NB4 (cell line): ENCODE measurements at regions not wholly inside any gene's neighbourhood (a gene's known extent, or its start where the extent isn't known, plus 50 kb on each side); places are given as distances from the start of the nearest gene placed in this dataset.
"Not testable (repeated sequence)": the region's sequence is repeated elsewhere in the genome, so short reads cannot be mapped to it uniquely, and the experiment has no call there.

Source experiments
- MYC ChIP-seq: IDR thresholded peaks from 2 replicates; pipeline ENCODE4 v1.6.1; 2011; ENCODE audit warnings: low read depth, low read length
- POLR2A ChIP-seq: IDR thresholded peaks from 2 replicates; pipeline ENCODE4 v1.6.1; 2011; ENCODE audit warnings: mild to moderate bottlenecking; ENCODE audit not compliant: insufficient read length; ENCODE audit errors: extremely low read depth
- TF ChIP-seq, protein P1 (sequence below): IDR thresholded peaks from one replicate; pipeline ENCODE4 v1.5.1; 2012; ENCODE audit warnings: low read depth, low read length

DNA sequence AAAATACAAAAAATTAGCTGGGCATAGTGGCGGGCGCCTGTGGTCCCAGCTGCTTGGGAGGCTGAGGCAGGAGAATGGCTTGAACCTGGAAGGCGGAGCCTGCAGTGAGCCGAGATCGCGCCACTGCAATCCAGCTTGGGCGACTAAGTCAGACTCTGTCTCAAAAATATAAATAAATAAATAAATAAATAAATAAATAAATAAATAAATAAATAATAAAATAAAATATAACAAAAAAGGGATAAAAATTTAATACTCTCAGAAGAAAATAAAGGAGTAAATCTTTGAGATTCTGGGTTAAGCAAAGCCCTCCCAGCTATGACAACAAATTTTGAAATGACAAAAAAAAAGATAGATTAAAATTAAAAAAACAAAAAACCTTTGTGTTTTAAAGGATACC, 525.7 kb upstream of the CYLC2 start:
- TF ChIP-seq, protein P1, sequence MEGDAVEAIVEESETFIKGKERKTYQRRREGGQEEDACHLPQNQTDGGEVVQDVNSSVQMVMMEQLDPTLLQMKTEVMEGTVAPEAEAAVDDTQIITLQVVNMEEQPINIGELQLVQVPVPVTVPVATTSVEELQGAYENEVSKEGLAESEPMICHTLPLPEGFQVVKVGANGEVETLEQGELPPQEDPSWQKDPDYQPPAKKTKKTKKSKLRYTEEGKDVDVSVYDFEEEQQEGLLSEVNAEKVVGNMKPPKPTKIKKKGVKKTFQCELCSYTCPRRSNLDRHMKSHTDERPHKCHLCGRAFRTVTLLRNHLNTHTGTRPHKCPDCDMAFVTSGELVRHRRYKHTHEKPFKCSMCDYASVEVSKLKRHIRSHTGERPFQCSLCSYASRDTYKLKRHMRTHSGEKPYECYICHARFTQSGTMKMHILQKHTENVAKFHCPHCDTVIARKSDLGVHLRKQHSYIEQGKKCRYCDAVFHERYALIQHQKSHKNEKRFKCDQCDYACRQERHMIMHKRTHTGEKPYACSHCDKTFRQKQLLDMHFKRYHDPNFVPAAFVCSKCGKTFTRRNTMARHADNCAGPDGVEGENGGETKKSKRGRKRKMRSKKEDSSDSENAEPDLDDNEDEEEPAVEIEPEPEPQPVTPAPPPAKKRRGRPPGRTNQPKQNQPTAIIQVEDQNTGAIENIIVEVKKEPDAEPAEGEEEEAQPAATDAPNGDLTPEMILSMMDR, result not testable (repeated sequence)
- not testable (repeated sequence) for TF ChIP-seq POLR2A, MYC
